Gastrocnemius medialis (tissue), 4 donors: ENCODE measurements at regions not wholly inside any gene's neighbourhood (a gene's known extent, or its start where the extent isn't known, plus 50 kb on each side); places are given as distances from the start of the nearest gene placed in this dataset.

ENCODE experiments used
- POLR2A ChIP-seq, 2 donors: fragments of 450-650 bp; IDR thresholded peaks; one replicate each; pipeline ENCODE4 v1.6.1; 2017; ENCODE audit warnings: antibody characterized with exemption in 2 of 2, mild to moderate bottlenecking in 2 of 2, moderate library complexity in 2 of 2
- TF ChIP-seq, protein P1 (sequence below), 5 experiments: fragments of 450-650 bp in 3 of 5; fragments of 200-600 bp in 2 of 5; sonication (generic) in 2 of 5; IDR thresholded peaks in 4 of 5; conservative IDR thresholded peaks in 1 of 5; 1 replicate in 4 of 5; 2 replicates in 1 of 5; pipeline ENCODE4 v1.5.1; 2016 to 2019; ENCODE audit warnings: antibody characterized with exemption in 5 of 5, mild to moderate bottlenecking in 3 of 5, moderate library complexity in 3 of 5

DNA sequence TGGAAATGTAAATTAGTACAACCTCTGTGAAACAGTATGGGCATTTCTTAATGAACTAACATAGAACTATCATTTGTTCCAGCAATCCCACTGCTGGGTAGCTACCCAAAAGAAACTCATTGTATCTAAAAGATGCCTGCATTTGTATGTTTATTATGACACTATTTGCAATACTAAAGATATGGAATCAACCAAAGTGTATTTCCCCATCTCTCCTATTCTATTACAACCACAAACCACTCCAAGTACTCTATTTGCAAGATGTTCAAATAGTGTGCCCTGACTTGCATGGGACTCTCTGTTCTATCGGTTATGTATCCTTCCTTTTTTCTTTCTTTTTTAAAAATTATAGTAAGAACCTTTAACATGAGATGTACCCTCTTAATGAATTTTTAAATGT, 845.2 kb downstream of the CDH11 start:
- TF ChIP-seq, protein P1, sequence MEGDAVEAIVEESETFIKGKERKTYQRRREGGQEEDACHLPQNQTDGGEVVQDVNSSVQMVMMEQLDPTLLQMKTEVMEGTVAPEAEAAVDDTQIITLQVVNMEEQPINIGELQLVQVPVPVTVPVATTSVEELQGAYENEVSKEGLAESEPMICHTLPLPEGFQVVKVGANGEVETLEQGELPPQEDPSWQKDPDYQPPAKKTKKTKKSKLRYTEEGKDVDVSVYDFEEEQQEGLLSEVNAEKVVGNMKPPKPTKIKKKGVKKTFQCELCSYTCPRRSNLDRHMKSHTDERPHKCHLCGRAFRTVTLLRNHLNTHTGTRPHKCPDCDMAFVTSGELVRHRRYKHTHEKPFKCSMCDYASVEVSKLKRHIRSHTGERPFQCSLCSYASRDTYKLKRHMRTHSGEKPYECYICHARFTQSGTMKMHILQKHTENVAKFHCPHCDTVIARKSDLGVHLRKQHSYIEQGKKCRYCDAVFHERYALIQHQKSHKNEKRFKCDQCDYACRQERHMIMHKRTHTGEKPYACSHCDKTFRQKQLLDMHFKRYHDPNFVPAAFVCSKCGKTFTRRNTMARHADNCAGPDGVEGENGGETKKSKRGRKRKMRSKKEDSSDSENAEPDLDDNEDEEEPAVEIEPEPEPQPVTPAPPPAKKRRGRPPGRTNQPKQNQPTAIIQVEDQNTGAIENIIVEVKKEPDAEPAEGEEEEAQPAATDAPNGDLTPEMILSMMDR (IDR thresholded peaks at IDR 0.05 in 4 of 5, conservative IDR thresholded peaks at IDR 0.05 in 1 of 5): no peak
- no peak for TF ChIP-seq POLR2A (IDR thresholded peaks at IDR 0.05)
